Nephron (organoid): ENCODE measurements at regions not wholly inside any gene's neighbourhood (a gene's known extent, or its start where the extent isn't known, plus 50 kb on each side); places are given as distances from the start of the nearest gene placed in this dataset.

Experiments
- H3K27ac Mint-ChIP-seq, 3 experiments: 2 replicates each; pipeline ENCODE4 v1.8.0; 2020; ENCODE audit warnings: mixed read lengths in 3 of 3, mild to moderate bottlenecking in 2 of 3, moderate library complexity in 1 of 3
- H3K27me3 Mint-ChIP-seq: 2 replicates; pipeline ENCODE4 v1.8.0; 2021; ENCODE audit warnings: low read depth, mild to moderate bottlenecking, moderate library complexity, mixed read lengths
- H3K36me3 Mint-ChIP-seq: 2 replicates; pipeline ENCODE4 v1.8.0; 2020; ENCODE audit warnings: low read depth, mixed read lengths
- H3K4me1 Mint-ChIP-seq: 2 replicates; pipeline ENCODE4 v1.8.0; 2020; ENCODE audit warnings: mixed read lengths
- H3K4me3 Mint-ChIP-seq, 3 experiments: 2 replicates each; pipeline ENCODE4 v1.8.0; 2020; ENCODE audit warnings: mild to moderate bottlenecking in 3 of 3, mixed read lengths in 3 of 3, moderate library complexity in 2 of 3
- H3K9me3 Mint-ChIP-seq: 2 replicates; pipeline ENCODE4 v1.8.0; 2020; ENCODE audit warnings: mixed read lengths
- CTCF ChIP-seq, 3 experiments: fragments of 200-600 bp; sonication (generic); IDR thresholded peaks; one replicate each; pipeline ENCODE4 v1.5.0; 2021; ENCODE audit warnings: antibody characterized with exemption in 3 of 3; ENCODE audit not compliant: unreplicated experiment in 3 of 3

GRCh38 chr5:133789428-133789827, 177.1 kb upstream of the FSTL4 start:
- no peaks in the 10 kb centered on the region for H3K4me1 Mint-ChIP-seq
- no peaks in the 10 kb centered on the region for H3K9me3 Mint-ChIP-seq
- peaks cover 18% of the 10 kb centered on the region for H3K27me3 Mint-ChIP-seq
- no peak overlapping the region for H3K4me3 Mint-ChIP-seq
- no peak for TF ChIP-seq CTCF (IDR thresholded peaks at IDR 0.05; ENCODE audit: unreplicated experiment in 3 of 3)
- H3K27ac Mint-ChIP-seq: no peak overlapping the region
- no peaks in the 10 kb centered on the region for H3K36me3 Mint-ChIP-seq

GRCh38 chr5:133788121-133788520, 175.8 kb upstream of the FSTL4 start:
- H3K27ac Mint-ChIP-seq: no peak overlapping the region
- H3K36me3 Mint-ChIP-seq: no peaks in the 10 kb centered on the region
- no peaks in the 10 kb centered on the region for H3K4me1 Mint-ChIP-seq
- H3K9me3 Mint-ChIP-seq: peaks cover under 1% of the 10 kb centered on the region
- H3K4me3 Mint-ChIP-seq: no peak overlapping the region
- peaks cover 18% of the 10 kb centered on the region for H3K27me3 Mint-ChIP-seq
- no peak for TF ChIP-seq CTCF (IDR thresholded peaks at IDR 0.05; ENCODE audit: unreplicated experiment in 3 of 3)

GRCh38 chr5:133786420-133786819, 174.1 kb upstream of the FSTL4 start:
- Mint-ChIP-seq H3K9me3 (peaks cover 2% of the 10 kb centered on the region), H3K4me1 (no peaks in the 10 kb centered on the region), H3K27me3 (peaks cover 10% of the 10 kb centered on the region), H3K4me3 (no peak overlapping the region), H3K36me3 (no peaks in the 10 kb centered on the region), H3K27ac (no peak overlapping the region)
- no peak for TF ChIP-seq CTCF (IDR thresholded peaks at IDR 0.05; ENCODE audit: unreplicated experiment in 3 of 3)

- Mint-ChIP-seq H3K27me3 (peaks cover 13% of the 10 kb centered on the region), H3K4me3 (no peak overlapping the region), H3K36me3 (no peaks in the 10 kb centered on the region), H3K4me1 (no peaks in the 10 kb centered on the region), H3K27ac (no peak overlapping the region), H3K9me3 (peaks cover 2% of the 10 kb centered on the region)
- TF ChIP-seq CTCF (IDR thresholded peaks at IDR 0.05; ENCODE audit: unreplicated experiment in 3 of 3): no peak
Measured at GRCh38 chr5:133785182-133785581, 172.8 kb upstream of the FSTL4 start.

- H3K36me3 Mint-ChIP-seq: no peaks in the 10 kb centered on the region
- H3K9me3 Mint-ChIP-seq: peaks cover 2% of the 10 kb centered on the region
- no peaks in the 10 kb centered on the region for H3K4me1 Mint-ChIP-seq
- TF ChIP-seq CTCF (IDR thresholded peaks at IDR 0.05; ENCODE audit: unreplicated experiment in 3 of 3): no peak
- peaks cover 8% of the 10 kb centered on the region for H3K27me3 Mint-ChIP-seq
- no peak overlapping the region for H3K27ac Mint-ChIP-seq
- no peak overlapping the region for H3K4me3 Mint-ChIP-seq
Measured at GRCh38 chr5:133783481-133783880, 171.1 kb upstream of the FSTL4 start.

- no peak overlapping the region for H3K4me3 Mint-ChIP-seq
- peaks cover 2% of the 10 kb centered on the region for H3K9me3 Mint-ChIP-seq
- H3K27ac Mint-ChIP-seq: no peak overlapping the region
- no peak for TF ChIP-seq CTCF (IDR thresholded peaks at IDR 0.05; ENCODE audit: unreplicated experiment in 3 of 3)
- H3K4me1 Mint-ChIP-seq: no peaks in the 10 kb centered on the region
- peaks cover 8% of the 10 kb centered on the region for H3K27me3 Mint-ChIP-seq
- no peaks in the 10 kb centered on the region for H3K36me3 Mint-ChIP-seq
Measured at GRCh38 chr5:133782736-133783135, 170.4 kb upstream of the FSTL4 start.
